ENCODE measurements at regions not wholly inside any gene's neighbourhood (a gene's known extent, or its start where the extent isn't known, plus 50 kb on each side); places are given as distances from the start of the nearest gene placed in this dataset.

DNA sequence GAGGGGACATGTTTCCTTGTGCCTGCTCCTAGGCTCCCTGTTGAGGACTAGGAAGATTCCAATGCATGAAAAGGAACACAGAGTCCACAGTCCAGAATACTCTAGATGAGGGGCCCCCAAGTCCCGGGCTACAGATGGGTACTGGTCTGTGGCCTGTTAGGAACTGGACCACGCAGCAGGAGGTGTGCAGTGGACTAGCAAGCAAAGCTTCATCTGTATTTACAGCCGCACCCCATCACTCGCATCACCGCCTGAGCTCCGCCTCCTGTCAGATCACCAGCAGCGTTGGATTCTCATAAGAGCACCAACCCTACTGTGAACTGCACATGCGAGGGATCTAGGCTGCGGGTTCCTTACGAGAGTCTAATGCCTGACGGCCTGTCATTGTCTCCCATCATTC is 233.0 kb upstream of the MKLN1 start:
- DNase-seq = no peak

DNA sequence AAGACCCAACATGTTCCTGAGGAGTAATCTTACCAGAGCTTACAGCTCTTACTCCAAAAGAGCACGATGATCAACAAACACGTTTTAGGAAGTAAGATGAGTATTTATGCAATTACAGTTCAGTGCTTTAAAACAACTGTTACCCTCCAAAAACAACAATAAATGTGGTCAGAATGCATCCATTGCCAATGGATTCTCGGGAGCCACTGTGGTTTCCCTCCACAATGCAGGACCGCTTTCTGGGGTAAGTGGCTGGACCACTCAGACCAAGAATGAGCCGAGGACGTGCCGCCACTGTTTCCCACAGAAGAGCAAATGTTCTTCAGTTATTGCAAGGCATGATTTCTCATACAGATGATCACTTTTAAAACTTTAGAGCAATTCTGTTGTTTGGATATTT is 232.3 kb upstream of the MKLN1 start:
- DNase-seq = no peak

DNA sequence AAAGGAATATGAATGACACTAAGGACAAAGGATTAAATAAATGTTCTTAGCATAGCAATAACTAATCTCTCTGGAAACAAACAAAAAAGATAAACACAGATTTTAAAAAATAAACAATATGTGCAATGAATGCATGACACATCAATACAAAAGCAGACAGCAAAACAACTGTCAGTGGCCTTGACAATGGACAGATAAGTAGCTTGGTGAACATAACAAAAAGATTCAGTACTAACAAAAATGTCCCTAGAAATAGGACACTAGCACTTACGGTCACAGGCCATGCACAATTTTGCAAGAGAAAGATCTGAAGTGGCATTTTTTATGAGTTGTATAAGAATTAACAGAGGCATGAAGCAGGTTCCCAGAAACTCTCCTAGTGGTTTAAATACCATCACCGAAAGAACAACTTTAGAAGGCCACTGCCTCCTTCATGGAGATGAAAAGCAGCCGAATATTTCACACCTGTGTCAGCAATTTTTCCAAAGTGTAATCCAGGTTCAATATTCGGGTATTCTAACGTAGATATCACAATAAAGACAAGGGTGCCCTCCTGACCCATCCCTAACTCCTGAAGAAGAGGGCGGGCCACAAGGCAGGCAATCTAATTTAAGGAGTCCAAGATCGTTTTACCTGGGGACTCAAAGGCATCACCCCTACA is 231.3 kb upstream of the MKLN1 start:
- no peak for DNase-seq

DNA sequence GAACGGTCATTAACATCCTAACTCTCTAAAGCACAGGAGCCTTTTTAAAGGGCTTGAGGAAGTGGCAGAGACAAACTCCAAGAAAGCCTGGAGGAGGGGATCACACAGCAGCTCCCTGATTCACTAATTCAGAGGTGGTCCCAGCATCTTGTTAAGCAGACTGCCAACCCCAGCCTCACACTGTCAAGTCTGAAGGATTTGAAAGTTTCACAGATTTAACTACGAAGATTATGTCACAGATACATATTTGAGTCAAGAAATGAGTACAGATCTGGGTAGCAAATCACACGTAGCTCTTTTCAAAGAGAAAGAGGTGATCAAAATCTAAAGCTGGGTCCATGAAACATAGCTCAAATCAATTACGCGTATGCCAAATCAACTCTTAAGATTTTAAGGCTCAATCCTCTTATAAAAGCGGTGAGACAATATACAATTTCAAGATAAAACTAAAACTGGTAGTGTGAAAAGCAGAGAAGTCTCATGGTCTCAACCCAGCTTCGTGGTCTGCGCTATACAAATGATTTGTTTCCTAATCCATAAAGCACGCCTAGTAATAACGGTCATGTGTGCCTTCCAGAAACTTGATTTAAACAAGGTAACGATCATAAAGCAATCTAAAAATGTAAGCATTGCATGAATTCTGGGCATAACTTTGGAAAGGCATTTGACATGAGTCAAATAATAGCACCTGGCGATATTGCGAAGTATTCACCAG is 229.9 kb upstream of the MKLN1 start:
- DNase-seq = no peak

DNA sequence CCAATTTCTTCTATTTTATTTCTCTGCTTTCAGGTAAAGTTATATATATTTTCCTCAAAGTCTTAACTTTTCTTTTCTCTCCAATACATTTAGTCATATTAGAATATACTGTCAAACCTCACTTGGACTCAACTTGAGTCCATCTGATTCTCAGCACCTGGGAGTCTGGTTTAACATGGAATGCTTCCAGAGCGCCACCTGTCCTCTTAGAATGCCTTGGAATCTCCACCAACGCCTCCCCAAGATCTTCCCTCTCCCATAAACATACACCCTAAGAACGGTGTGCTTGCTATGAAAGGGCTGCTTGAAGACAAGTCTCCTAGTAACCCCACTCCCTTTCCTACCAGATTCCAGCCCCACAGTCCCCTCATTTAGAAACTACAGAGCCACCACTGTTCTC is 229.1 kb upstream of the MKLN1 start:
- no peak for DNase-seq

DNA sequence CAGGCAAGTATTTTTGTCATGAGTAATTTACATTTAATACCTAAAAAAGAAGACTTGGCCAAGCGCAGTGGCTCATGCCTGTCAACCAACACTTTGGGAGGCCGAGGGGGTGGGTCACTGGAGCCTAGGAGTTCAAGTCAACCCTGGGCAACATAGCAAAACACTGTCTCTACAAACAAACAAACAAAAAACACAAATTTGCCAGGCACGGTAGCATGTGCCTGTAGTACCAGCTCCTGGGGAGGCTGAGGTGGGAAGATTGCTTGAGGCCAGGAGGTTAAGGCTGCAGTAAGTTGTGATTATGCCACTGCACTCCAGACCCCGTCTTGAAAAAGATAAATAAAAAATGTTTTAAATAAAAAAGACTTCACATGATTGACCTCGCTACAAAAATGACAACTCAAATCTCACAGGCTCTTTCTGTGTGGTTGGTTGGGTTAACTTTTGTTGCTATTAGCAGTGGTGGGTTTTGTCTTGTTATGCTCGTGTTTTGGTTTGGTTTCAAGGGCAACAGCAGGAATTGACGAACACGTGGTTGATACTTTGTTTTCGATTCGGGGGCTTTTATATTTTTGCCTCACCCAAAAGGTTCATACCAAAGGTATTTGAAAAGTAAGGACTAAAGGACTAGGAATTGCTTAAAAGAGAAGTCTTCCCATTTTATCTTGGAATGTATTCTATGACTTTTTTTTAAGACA is 227.2 kb upstream of the MKLN1 start:
- DNase-seq = no peak

DNA sequence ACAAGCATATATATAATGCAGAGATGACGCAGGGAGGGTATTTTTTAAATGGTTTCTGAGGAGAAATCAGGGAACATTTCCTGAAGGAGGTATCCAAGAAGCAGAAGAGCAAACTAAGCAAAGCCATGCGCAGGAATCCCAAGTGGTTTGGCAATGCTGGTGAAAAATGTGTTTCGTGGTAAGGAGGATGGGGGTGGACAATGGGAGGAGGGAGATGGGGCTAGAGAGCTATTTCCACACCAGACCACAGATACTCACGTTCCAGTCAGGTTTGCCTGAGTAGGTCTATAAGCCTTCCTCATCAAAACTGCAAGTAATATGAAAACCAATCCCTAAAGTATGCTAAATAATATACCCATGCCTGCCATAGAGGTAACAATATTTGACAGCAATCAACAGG is 223.7 kb upstream of the MKLN1 start:
- no peak for DNase-seq

DNA sequence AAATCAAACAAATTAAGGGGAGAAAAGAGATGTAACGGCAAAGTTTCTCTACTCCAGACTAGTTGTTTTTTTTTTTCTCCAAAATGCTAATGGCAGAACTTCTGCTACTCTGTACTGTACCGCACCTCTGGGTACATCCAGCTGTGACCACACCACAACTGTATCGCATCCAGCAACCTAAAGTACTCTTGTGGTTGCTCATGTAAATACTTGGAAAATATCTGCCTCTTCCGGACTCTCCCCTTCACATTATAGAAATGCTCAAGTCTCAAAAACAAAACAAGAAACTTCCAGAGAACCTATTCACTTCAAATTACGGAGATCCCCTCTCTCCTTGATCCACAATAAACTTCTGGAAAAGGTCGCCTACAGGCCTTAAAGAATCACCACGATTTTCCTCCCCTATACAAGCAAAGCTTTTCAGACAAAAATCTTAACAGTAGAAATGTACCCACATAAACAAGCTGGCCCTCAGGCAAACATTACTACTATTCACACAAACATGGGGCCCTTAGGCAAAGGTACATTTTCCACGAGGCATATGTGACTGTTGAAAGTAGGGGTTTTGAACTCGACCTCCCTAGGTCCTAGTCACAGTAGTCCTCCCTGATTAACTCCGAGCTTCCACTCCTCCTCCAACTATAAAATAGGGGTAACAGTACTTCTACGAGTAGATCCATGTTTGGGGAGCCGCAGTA is 222.9 kb upstream of the MKLN1 start:
- DNase-seq = no peak

DNA sequence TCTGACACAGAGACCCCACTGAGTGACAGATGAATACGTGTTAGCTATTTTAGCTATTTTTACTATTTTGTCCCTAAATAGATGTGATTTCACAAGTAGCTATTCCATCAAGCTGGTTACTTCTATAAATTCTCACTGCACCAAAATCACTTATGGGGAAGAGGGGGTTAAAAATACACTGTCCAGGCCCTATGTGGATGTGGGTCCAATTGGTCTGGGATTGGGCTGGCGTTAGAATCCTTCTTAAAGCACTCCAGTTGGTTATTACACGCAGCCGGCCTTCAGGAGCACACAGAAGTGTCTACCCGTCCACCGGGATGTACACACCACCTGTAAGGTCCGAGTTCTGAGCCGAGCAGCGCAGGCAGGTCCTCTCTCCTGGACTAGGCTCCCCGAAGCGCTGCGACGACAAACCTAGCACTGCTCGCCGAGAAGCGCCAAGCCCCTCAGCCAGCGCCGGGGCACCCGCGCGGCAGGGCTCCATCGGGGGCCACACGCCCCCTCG is 222.3 kb upstream of the MKLN1 start:
- no peak for DNase-seq

DNA sequence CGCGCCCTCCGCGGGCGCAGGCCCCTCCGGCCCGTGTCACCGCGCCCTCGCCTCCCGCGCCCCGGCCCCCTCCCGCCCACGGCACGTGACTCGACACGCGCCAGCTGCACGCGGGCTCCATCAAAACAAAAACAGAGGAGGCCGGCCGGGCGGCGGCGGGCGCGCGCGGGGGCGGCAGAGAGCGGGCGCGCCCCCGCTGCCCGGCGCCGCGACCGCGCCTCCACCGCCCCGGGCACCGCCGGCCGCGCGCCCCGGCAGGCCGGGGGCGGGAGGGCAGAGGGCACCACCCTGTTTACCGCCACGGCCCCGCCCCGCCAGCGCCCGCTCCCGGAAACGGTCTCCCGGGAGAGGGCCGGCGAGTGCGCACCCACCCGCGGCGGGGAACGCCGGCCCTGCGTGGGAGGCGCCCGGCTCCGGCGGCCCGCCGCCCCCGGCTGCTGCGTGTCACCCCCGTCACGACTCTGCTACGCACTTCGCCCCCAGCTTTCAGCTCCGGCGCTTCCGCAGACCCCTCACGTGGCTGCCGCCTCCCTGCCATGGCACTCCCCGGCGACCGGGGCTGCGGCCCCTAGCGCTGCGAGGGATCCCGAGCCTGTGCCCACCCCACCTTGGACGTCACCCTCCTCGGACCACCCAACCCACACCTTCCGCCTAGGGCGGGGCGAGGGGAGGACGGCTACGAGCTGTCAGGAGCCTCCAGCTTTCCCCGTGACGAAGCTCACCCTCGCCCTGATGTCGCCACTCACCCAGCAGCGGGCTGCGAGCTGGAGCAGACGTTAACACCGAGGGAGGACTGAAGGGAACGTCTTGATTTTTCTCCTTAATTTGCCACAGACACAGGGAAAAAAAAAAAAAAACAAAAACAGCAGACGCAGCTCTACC is 221.6 kb upstream of the MKLN1 start:
- peak; percentile 10 for DNase-seq

DNA sequence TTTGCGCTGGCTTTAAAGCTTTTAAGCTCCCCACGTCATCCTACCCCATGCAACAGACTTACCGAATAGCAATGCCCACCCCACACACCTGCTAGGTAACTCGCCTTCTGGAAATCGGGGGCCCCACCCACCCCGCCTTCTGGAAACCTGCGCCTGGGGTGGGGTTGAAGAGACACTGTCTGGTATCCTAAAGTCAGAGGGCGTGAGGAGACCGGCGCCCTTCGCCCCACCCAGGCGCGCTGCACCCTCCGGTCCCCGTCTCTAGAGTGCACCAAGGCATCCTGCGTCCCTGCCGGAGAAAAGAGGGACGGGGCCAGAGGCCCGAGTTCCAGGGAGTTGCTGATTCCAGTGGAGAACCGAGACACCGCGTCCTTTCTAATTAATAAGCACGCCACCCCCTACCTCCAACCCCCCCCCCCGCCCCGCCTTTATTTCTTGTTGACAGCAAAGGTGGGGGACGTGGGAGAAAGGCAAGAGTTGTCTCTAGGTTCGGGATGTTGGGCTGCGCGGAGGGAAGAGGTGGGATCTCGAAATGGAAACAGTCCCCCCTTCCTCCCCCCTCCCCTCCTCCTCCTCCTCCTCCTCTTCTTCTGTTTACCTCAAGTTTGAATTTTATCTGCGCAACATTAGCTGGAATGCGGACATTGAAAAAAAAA is 220.9 kb upstream of the MKLN1 start:
- DNase-seq = no peak

DNA sequence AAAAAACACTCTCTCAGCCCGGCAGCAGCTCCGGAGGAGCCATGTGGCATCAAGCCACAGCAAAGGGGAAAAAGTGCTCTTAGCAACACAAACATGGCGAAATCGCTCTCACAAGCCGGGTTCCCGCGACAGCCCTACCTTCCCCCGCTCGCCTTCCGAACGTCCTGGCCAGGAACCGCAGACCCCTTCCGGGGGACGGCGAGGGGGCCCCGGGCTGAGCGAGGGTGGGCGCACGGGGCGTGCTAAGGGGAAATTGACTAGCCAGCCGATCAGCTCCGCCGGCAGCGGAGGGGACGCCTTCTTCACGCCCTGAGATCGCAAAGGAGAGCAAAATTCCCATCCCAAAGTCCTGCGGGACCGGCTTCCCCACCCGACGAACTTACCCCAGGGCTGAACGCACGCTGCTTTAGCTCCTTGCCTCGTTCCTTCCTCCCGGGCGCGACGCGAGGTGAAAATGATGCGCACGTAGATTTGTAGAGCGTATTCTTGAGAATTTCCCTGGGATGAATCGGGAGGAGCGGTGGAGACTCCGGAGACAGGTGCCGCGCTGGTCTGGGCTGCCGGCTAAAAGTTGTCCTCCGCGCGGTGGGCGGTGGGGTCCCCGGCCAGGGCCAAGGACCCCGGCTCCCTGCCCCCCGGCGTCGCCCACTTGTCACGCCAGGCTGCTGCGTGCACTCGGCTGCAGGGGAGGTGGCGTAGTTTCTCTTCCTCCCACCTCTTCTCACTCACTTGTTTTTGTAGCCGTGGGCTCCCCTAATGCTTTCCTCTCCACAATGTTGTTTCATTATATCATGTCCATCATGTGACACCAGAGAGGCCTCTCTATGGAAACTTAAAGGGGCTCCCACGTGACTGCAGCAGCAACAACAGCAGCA is 220.1 kb upstream of the MKLN1 start:
- peak; percentile 36 for DNase-seq

DNA sequence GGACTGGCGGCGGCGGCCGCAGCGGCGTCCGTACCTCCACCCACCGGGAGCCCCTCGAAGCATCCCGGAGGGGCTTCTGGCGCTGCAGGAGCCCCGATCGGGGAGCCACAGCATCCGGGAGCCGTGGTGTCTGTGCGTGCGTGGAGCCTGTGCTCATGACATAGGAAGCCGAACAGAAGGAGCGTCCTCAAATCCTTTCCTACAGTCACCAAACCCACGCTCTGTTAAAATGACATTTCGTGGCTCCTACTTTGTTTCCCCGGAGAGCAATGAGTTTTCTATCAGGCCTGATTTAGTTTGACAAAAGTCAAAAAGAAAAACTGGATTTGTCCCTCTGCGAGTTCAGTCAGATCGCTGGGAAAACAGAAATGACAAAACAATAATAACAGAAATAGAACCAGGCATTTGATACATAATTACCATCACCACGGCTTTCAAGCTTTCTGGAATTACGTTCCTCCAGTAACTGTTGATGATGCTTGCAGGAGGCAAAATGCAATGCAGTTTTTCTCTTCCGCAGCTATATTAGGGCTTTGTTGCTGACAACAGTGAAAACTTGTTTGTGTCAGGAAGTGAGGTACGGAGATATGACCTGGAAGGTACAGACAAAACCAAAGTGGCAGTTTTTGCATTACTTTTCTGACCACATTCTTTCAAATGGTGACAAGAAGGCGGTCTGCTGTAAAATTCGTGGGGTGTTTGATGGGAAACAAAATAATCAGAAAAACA is 219.3 kb upstream of the MKLN1 start:
- no peak for DNase-seq

DNA sequence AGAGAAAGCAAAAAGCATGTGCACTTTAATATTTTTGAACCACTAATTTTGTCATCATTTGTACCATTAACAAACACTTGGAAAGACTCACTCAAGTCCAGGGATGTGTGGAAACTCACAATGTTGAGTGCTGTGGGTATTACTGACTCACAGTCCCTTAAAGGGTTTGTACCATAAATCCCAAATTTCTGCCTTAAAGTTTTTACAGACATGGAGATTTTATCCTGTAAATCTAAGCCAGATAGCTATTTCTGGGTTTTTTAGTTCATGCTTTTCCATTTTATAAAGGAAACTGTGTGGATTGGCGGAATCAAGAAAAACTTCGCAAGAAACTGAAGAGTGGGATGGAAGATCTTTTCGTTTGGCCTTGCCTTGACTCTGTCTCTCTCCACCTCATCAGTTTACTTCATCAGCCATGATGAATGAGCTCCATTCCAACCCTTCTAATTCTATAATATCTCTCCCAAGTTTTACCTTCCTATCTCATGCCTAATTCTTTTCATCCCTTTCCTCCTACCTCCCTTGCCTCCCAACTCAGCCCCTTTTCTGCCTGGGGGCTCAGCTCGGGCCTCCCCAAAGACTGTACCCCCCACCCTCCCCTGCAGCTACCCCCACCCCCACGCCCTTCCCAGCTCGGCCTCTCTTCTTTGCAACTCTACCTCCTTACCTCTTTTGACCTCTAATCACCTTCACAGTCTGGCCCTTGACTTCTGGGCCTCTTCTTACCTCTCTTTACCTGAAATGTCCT is 218.5 kb upstream of the MKLN1 start:
- DNase-seq = no peak

DNA sequence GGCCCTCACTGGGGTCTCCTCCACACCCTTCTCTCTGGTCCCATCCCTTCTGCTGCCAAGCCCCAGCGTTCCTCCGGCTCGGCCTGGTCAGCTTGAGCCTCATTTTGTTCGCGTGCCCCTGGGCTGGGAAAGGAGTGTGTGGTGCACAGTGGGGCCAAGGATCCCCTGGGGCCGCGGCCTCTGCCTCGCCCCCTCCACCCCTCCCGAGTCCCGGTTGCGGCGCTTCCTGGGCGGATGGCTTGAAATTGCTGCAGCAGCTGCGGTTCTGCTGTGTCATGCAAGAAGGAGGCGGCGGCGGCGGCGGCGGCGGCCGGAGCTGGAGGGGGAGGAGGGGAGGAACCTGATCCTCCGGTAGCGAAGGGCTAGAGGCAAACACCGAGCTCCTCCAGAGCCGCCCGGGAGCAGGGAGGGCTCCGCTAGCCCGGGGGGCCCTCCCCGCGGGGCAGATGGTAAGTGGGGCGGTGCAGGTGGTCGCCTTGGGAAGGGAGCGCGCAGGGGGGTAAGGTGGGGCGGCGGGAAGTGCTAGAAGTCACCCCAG is 217.8 kb upstream of the MKLN1 start:
- no peak for DNase-seq

DNA sequence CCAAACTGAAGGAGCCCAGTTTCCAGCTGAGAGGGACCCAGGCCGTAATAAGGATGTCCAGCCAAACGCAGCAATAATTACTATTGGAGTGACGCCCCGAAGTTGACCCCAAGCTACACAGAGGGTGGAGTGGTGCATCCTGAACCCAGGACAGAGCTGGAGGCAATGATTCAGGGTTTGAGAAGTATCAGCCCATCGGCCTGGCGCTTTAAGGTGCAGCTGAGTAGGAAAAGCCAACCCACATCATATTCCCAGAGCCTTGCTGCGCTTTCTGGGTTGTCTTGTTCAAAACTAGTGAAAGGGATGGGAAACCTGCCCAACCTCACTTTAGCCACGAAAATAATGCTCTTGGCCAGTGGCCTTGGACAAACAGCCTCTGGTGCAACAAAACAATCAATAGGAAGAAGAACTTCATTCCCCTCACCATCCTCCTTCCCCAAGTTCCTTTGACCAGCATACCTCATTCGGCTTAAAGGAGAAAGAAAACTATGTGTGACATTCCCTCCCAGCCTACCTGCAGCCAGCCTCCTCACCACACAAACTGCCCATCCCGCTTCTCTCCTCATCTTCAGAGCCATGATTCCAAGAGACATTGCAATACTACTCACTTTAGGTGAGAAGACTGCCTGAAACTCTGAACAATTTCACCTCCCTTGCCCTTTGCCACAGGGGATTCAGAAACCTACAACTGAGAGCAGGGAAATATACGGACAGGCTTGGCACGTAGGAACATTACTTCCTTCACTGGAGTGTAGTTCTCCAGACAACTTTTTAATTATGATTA is 217.2 kb upstream of the MKLN1 start:
- DNase-seq = no peak

DNA sequence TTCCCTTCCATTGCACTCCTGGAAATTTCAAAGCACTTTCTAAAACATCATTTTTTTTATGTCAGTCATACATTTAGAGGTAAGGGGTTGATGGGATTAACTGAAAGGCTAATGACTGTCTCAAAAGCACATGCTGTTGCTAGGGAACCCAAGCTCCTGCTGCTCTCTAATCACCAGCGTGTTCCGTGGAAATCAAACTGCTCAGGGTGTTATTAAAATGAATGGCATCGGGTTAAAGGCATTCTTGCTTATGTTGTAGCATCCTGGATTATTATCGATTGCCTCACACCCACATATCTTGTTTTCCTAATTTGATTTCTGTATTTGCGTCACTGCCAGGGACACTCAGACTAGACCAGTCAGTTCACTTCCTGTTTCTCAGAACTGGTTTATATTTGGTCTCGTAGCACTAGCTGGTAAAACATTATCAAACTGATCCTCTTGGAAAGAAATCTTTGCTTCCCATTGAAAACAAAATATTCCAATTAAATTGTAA is 216.5 kb upstream of the MKLN1 start:
- no peak for DNase-seq

DNA sequence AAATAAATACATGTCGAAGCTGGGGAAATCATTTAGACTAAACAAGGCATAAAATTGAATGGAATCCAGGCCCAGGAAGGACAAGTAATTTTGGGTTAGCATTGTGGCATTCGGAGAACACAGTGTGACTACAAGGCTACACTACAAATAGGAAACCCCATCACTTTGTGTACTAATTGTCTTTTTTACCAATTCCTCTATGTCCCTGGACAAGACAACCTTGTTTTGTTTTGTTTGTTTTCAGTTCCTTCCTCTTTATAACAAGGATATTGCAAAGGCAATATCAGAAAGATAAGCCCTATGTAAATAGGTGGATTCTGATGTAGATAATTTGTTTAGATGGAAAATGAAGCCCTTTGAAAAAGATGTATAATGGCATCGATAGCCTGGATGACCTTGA is 215.9 kb upstream of the MKLN1 start:
- no peak for DNase-seq
